Neutrophil (primary cell): ENCODE measurements at regions not wholly inside any gene's neighbourhood (a gene's known extent, or its start where the extent isn't known, plus 50 kb on each side); places are given as distances from the start of the nearest gene placed in this dataset.

Source experiments
- H3K27ac ChIP-seq: fragments of 200-600 bp; sonication (generic); 2 replicates; pipeline ENCODE4 v1.5.1; 2016; ENCODE audit warnings: mild to moderate bottlenecking, moderate library complexity
- H3K27me3 ChIP-seq: fragments of 200-600 bp; sonication (generic); 2 replicates; pipeline ENCODE4 v1.6.0; 2016; ENCODE audit warnings: mild to moderate bottlenecking
- H3K36me3 ChIP-seq: fragments of 200-600 bp; sonication (generic); 2 replicates; pipeline ENCODE4 v1.5.1; 2017
- H3K4me1 ChIP-seq, 2 experiments: fragments of 200-600 bp in 1 of 2; sonication (generic) in 1 of 2; 1 replicate in 1 of 2; 2 replicates in 1 of 2; pipeline versions ENCODE4 v1.5.1 to v1.6.1; 2013 to 2016; ENCODE audit warnings: low read depth in 1 of 2, low read length in 1 of 2, mild to moderate bottlenecking in 1 of 2, moderate library complexity in 1 of 2; ENCODE audit not compliant: control insufficient read depth in 1 of 2, insufficient read depth in 1 of 2
- H3K4me3 ChIP-seq, 2 experiments: fragments of 200-600 bp in 1 of 2; sonication (generic) in 1 of 2; 1 replicate in 1 of 2; 2 replicates in 1 of 2; pipeline ENCODE4 v1.5.1; 2013 to 2016; ENCODE audit warnings: low read depth in 1 of 2, low read length in 1 of 2, mild to moderate bottlenecking in 1 of 2, moderate library complexity in 1 of 2
- H3K9me3 ChIP-seq: fragments of 200-600 bp; sonication (generic); 2 replicates; pipeline ENCODE4 v1.5.1; 2016
- TF ChIP-seq, protein P1 (sequence below): fragments of 200-600 bp; sonication (generic); IDR thresholded peaks from 2 replicates; pipeline ENCODE4 v1.5.1; 2016; ENCODE audit warnings: antibody characterized with exemption

- Histone ChIP-seq H3K4me3 (no peak overlapping the region), H3K9me3 (no peaks in the 10 kb centered on the region), H3K27ac (no peak overlapping the region), H3K27me3 (no peaks in the 10 kb centered on the region), H3K4me1 (no peaks in the 10 kb centered on the region), H3K36me3 (no peaks in the 10 kb centered on the region)
- TF ChIP-seq, protein P1, sequence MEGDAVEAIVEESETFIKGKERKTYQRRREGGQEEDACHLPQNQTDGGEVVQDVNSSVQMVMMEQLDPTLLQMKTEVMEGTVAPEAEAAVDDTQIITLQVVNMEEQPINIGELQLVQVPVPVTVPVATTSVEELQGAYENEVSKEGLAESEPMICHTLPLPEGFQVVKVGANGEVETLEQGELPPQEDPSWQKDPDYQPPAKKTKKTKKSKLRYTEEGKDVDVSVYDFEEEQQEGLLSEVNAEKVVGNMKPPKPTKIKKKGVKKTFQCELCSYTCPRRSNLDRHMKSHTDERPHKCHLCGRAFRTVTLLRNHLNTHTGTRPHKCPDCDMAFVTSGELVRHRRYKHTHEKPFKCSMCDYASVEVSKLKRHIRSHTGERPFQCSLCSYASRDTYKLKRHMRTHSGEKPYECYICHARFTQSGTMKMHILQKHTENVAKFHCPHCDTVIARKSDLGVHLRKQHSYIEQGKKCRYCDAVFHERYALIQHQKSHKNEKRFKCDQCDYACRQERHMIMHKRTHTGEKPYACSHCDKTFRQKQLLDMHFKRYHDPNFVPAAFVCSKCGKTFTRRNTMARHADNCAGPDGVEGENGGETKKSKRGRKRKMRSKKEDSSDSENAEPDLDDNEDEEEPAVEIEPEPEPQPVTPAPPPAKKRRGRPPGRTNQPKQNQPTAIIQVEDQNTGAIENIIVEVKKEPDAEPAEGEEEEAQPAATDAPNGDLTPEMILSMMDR = no peak
These were observed 325.0 kb downstream of the RAB28 start for GRCh38 chr4:13159041-13159620.

DNA sequence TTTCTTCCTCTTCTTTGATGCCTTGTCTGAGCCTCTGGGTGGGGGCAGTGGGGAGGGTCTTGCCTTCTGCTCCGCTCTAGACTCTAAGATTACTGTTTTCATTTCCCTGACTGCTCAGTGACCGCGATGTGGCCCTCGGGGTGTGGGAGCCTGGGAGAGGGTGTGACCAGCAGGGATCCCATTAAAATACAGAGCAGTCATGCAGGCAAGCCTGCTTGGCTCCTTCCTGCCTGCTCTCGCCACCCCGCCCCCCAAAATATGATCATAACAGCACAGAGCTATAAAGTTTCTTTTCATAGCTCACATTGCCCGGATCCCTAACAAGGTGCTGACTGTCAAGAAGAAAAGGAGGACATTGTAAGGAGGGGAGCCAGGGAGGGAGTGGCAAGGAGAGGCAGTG lies 332.9 kb downstream of the RAB28 start:
- H3K27me3 ChIP-seq = no peaks in the 10 kb centered on the region
- no peak overlapping the region for H3K4me3 ChIP-seq
- no peak overlapping the region for H3K27ac ChIP-seq
- TF ChIP-seq, protein P1 = no peak
- no peaks in the 10 kb centered on the region for H3K36me3 ChIP-seq
- H3K4me1 ChIP-seq = no peaks in the 10 kb centered on the region
- H3K9me3 ChIP-seq = no peaks in the 10 kb centered on the region

DNA sequence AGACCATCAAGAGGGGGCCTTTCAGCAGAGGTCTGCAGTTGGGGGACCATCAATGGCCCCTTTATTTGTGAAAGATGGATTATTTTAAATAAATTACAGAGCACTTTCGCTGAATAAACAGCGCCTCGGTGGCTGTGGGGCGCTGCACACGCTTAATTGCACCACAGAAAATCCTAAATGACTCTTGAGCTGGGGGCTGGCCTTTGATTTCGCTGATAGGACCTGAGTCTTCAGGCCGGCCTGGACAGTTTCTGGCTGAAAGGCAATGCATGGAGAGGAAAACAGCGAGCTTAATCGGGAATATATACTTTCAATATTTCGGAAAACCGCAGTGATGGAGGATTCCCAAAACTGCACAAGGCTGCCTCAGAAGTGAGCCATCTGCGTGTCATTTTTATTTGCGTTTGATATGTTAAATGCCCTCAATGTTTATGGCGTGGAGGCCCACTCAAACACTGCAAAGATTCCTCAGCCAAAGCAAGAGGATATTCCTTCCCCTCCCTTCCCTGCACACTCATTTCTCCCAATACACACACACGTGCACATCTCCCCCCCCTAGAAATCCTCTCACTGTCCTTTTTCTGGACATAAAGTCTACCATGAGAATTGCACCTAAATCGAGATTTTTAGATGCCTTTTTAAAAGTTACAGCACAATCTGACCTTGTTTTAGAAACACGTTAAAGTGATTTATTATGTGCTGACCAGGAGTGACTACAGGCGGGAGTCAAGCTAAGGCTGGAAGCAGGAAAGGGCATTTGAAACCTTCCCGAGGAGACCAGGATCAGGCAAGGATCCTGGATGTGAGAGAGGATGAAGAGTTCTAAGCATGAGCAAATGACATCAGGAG lies 340.7 kb downstream of the RAB28 start:
- TF ChIP-seq, protein P1 = no peak
- no peaks in the 10 kb centered on the region for H3K9me3 ChIP-seq
- H3K27me3 ChIP-seq = no peaks in the 10 kb centered on the region
- H3K4me1 ChIP-seq = no peaks in the 10 kb centered on the region
- no peak overlapping the region for H3K4me3 ChIP-seq
- no peaks in the 10 kb centered on the region for H3K36me3 ChIP-seq
- H3K27ac ChIP-seq = no peak overlapping the region

GRCh38 chr4:13142726-13143125 lies 341.4 kb downstream of the RAB28 start:
- H3K27me3 ChIP-seq = no peaks in the 10 kb centered on the region
- no peaks in the 10 kb centered on the region for H3K4me1 ChIP-seq
- H3K4me3 ChIP-seq = no peak overlapping the region
- TF ChIP-seq, protein P1 = no peak
- no peaks in the 10 kb centered on the region for H3K36me3 ChIP-seq
- H3K9me3 ChIP-seq = no peaks in the 10 kb centered on the region
- no peak overlapping the region for H3K27ac ChIP-seq

DNA sequence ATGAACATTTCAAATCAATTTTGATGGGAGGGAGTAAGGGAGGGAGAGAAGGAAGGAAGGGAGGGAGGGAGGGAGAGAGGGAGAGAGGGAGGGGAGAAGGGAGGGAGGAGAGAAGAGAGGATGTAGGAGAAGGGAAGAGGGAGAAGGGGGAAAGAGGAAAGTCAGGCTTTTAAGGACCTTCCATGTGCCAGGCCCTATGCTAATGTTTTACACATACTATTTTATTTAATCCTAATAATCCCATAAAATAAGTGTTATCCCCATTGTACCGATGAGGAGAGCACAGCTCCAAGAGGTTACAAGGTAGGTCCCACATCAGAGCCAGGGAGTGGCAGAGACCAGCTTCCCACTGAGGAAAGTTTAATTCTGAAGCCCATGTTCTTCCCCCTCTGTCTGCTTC lies 341.9 kb downstream of the RAB28 start:
- no peaks in the 10 kb centered on the region for H3K4me1 ChIP-seq
- no peaks in the 10 kb centered on the region for H3K27me3 ChIP-seq
- TF ChIP-seq, protein P1 = no peak
- H3K9me3 ChIP-seq = no peaks in the 10 kb centered on the region
- no peak overlapping the region for H3K4me3 ChIP-seq
- H3K27ac ChIP-seq = no peak overlapping the region
- H3K36me3 ChIP-seq = no peaks in the 10 kb centered on the region
